HG03108 (cell line): ENCODE measurements at regions not wholly inside any gene's neighbourhood (a gene's known extent, or its start where the extent isn't known, plus 50 kb on each side); places are given as distances from the start of the nearest gene placed in this dataset.

Experiments
- ATAC-seq: cut with Tn5 transposase; IDR thresholded peaks from one replicate; pipeline ENCODE4 v1.9.1; 2021; ENCODE audit warnings: moderate library complexity; ENCODE audit not compliant: unreplicated experiment

GRCh38 chr13:74449811-74450524 lies 315.8 kb upstream of the KLF12 start:
- no peak for ATAC-seq

DNA sequence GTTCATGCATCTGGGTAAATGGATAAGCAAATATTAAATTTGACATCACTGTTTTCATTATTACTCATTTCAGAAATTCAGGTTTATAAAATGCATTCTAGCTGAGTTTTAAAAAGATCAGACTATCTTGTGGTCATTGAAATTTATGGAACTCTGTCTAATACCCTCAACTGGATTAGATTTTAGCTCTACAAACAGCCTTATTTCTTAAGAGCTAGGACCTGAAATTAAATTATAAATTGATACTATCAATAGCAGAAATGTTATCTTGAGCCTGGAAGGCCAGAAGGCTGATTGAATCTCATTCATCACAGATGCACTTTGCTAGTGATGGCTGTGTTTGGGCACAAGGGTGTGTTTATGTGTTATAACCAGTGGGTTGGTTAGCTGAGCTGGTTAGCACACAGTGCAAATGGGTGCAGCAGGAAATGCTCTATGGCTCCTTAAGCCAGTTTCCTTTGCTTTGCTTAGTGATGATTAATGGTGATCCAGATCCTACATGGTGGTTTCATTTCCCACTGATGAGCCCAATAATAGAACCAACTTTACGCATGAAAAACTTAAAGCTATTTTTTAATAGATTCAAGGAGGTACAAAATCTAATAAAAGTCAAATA lies 310.8 kb upstream of the KLF12 start:
- ATAC-seq = no peak

DNA sequence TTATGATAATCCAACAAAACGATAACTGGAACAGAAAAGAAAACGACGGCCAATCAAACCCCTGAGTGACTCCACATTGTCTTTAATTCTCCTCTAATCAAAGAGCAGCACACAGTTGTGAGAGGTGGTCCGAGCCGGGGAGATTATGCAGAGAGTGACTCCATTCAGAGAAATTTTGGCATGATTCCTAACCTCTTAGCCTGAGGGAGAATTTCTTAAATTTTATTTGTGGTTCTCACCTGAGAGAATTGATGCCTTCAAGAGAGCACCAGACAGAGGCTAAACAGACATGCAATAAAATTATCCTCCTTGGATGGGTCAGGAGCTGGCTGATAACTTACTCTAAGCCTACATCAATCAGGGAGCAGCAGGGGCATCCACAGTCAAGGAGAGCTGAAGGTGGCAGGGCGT lies 310.0 kb upstream of the KLF12 start:
- no peak for ATAC-seq

- no peak for ATAC-seq
Measured at GRCh38 chr13:74443631-74444030, 309.4 kb upstream of the KLF12 start.

- ATAC-seq = no peak
Measured at GRCh38 chr13:74442751-74443150, 308.5 kb upstream of the KLF12 start.

GRCh38 chr13:74438901-74439300 lies 304.7 kb upstream of the KLF12 start:
- ATAC-seq = no peak

- ATAC-seq = no peak
Measured at GRCh38 chr13:74434782-74435181, 300.6 kb upstream of the KLF12 start.

GRCh38 chr13:74424455-74424854 lies 290.3 kb upstream of the KLF12 start:
- no peak for ATAC-seq

DNA sequence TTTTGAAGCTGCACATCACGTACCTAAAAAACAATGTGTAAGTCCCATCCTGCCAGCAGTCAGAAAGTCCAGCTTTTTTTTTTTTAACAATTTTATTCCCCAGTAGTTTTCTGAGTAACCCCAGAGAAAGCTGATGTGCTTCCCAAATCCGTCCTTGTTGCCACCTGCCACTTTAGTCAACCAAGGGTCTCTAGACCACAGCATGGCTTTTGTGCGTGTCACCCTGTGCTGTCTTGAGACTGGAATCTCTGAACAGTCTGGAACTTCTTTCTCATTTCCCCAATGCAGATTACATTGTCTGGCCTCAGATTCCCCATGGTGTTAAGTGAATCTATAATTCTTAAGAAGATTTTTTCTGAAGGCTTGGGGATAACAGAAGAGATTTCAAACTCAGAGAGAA lies 289.2 kb upstream of the KLF12 start:
- ATAC-seq = no peak

GRCh38 chr13:74414458-74414857 lies 280.3 kb upstream of the KLF12 start:
- ATAC-seq = no peak

GRCh38 chr13:74413482-74413881 lies 279.3 kb upstream of the KLF12 start:
- ATAC-seq = no peak

DNA sequence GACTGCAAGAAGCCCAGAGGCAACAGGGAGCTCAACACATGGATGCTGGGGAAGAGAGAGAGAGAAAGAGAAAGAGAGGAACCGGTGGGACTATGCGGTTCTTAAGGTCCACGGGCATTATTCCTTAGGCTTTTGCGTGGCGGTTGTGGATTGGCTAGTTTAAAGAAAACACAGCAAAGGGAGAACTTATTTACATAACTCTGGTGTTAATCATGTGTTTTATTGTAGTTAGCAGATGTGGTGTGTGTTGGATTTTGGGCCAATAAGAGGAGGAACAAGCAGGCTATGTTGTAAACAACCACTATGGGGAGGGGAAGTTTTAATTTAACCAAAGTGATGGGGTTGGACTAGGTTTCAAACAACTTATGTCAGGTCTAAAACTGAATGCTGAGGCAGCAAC lies 275.3 kb upstream of the KLF12 start:
- ATAC-seq = no peak

- no peak for ATAC-seq
Measured at GRCh38 chr13:74406420-74406819, 272.2 kb upstream of the KLF12 start.

DNA sequence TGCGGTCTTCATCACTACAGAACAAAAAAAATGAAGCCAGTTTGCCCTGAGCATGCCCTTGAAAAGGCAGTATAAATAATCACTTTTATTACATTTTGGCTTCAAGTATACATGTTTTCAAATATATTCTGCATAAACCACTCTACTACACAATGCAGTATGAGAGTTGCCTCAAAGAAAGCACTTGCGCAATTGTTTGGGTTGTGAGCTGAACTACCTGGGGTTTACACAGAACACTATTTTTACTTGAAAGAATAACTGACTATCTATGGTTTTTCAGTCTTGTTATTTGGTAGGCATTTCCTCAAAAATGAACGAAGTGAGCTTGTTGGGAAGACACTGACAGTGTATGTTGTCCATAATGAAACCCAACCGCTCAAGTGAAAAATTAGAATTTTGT lies 264.4 kb upstream of the KLF12 start:
- no peak for ATAC-seq

DNA sequence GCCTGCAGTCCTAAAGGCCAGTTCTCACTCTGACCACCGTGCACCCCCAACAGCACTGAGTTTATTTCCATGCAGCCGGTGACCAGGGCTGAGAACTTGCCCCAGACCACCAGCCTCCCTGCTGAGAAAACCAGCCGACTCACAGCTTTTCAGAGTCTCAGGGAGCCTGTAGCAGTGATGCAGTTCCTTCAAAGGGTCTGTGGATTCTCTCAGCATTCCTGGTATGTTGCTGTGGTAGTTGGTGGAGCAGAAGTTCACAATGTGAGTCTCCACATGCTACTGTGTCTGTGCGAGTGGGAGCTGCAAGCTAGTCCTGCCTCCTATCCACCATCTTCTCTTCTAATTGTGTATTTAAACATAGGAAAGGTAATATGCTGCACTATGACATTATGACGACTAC lies 254.9 kb upstream of the KLF12 start:
- ATAC-seq = no peak

GRCh38 chr13:74388626-74389025 lies 254.4 kb upstream of the KLF12 start:
- no peak for ATAC-seq

DNA sequence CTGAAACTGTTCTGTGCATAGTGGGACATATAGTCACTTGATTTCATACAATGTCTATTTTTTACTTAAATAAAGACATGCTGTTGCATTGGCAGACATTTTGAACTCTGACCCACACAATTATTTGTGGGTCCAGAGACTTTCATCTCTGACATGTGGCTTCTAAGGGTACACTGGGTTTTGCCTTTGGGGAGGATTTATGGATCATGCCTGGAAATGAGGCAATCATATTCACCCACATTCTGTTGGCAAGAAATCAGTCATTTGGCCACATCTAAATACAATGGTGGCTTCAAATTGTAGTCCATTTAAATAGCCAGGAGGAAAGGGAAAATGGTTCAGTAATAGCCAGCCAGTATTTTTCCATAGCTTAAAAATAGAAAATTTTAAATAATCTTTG lies 238.3 kb upstream of the KLF12 start:
- no peak for ATAC-seq

GRCh38 chr13:74367193-74367592 lies 233.0 kb upstream of the KLF12 start:
- no peak for ATAC-seq

DNA sequence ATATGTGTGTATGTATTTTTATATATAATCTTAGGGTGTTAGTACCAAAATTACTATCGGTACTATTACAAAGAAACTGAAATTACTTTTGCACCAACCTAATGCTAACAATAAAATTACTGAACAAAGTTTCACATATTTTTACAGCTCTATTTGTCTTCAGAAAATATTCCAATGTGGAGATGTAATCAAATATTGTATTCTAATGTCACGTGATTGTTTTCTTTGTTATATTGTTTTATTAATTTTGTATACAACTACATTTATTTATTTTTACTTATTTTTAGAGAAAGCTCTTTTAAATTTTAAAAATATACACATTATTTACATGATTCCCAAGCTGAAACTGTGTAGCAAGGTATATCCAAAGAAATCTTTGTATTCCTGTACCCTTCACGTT lies 227.1 kb upstream of the KLF12 start:
- no peak for ATAC-seq

GRCh38 chr13:74346960-74347359 lies 212.8 kb upstream of the KLF12 start:
- ATAC-seq = no peak

DNA sequence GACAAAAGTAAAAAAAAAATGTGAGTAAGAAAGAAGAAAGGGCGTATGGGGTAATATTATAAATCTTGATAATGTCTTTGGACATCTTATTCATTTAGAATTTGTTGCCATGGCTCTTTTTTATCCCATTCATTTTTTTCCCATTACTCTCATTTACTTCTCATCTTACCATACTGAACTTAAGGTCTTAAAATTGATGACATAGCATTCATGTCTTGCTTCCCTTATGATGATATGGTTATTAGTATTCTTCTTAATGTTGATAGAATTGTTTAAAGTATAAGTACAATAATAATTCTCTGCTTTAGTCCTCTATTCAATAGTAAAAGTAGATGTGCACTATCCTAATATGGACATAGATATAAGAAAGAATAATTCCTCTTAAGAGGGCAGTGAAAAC lies 204.1 kb upstream of the KLF12 start:
- ATAC-seq = no peak

DNA sequence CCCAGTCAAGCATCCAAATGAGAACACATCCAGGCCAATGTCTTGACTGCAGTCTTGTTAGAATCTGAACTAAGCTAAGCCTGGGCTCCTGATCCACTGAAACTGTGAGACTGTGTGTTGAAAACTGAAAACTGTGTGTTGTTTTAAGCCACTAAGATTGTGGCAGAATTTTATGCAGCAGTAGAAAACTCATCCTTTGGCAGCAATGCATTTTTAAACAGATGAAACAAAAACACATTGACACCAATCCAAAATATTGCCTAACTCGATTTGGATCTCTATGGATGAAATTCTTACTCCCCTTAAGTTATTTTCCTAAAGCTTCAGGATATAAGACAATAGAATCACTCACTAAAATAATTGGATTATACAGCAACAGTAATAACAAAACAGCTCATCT lies 202.3 kb upstream of the KLF12 start:
- no peak for ATAC-seq

- no peak for ATAC-seq
Measured at GRCh38 chr13:74335370-74335769, 201.2 kb upstream of the KLF12 start.
